Uterus (tissue), 3 donors: ENCODE measurements at regions not wholly inside any gene's neighbourhood (a gene's known extent, or its start where the extent isn't known, plus 50 kb on each side); places are given as distances from the start of the nearest gene placed in this dataset.

Experiments
- DNase-seq, 2 donors: peaks; one replicate each; pipeline ENCODE4 v3.0.0-alpha.2; 2019 to 2020
- H3K27ac ChIP-seq, 2 donors: fragments of 200-600 bp; sonication (generic); 1 replicate in 1 of 2; 2 replicates in 1 of 2; pipeline ENCODE4 v1.5.1; 2016 to 2018
- H3K27me3 ChIP-seq, 2 donors: fragments of 200-600 bp; sonication (generic); one replicate each; pipeline ENCODE4 v1.5.1; 2018 to 2019; ENCODE audit warnings: control low read depth in 1 of 2
- H3K36me3 ChIP-seq, 2 donors: fragments of 200-600 bp; sonication (generic); one replicate each; pipeline ENCODE4 v1.5.1; 2019; ENCODE audit warnings: control low read depth in 1 of 2
- H3K4me1 ChIP-seq, 2 donors: fragments of 200-600 bp; sonication (generic); one replicate each; pipeline ENCODE4 v1.5.1; 2018 to 2019; ENCODE audit warnings: control low read depth in 1 of 2
- H3K4me3 ChIP-seq, 2 donors: fragments of 200-600 bp; sonication (generic); 1 replicate in 1 of 2; 2 replicates in 1 of 2; pipeline ENCODE4 v1.5.1; 2018 to 2019; ENCODE audit warnings: mild to moderate bottlenecking in 1 of 2
- H3K9me3 ChIP-seq, 2 donors: fragments of 200-600 bp; sonication (generic); one replicate each; pipeline ENCODE4 v1.5.1; 2019; ENCODE audit warnings: control low read depth in 1 of 2
- CTCF ChIP-seq, 4 experiments: fragments of 200-600 bp in 2 of 4; fragments of 450-650 bp in 2 of 4; sonication (generic) in 2 of 4; IDR thresholded peaks; one replicate each; pipeline ENCODE4 v1.5.1; 2016 to 2019; ENCODE audit warnings: antibody characterized with exemption in 4 of 4, mild to moderate bottlenecking in 2 of 4, moderate library complexity in 1 of 4
- POLR2A ChIP-seq, 2 donors: fragments of 450-650 bp; IDR thresholded peaks; one replicate each; pipeline ENCODE4 v1.6.1; 2016; ENCODE audit warnings: antibody characterized with exemption in 2 of 2, mild to moderate bottlenecking in 1 of 2, moderate library complexity in 1 of 2
- intact Hi-C: fragments of 100-400 bp; cut with DNase I; formaldehyde crosslinking; loops from one replicate; pipeline ENCODE4 v1.15.1; 2023; ENCODE audit warnings: low total_unique reads
- donor health status: DM: yes; HTN: yes; CAD: no.

GRCh38 chr10:23514321-23514720 lies 75.4 kb downstream of the OTUD1 start:
- Histone ChIP-seq H3K36me3 (no peaks in the 10 kb centered on the region), H3K4me3 (no peak overlapping the region), H3K4me1 (no peaks in the 10 kb centered on the region), H3K27me3 (no peaks in the 10 kb centered on the region), H3K9me3 (no peaks in the 10 kb centered on the region), H3K27ac (no peak overlapping the region)
- no peak for TF ChIP-seq CTCF (IDR thresholded peaks at IDR 0.05)
- no peak for TF ChIP-seq POLR2A (IDR thresholded peaks at IDR 0.05)
- DNase-seq, result no peak
- intact Hi-C loops, result no loop called here

GRCh38 chr10:23516530-23516929 lies 77.7 kb downstream of the OTUD1 start:
- H3K4me3 ChIP-seq, result no peak overlapping the region
- H3K4me1 ChIP-seq, result no peaks in the 10 kb centered on the region
- H3K36me3 ChIP-seq, result no peaks in the 10 kb centered on the region
- H3K9me3 ChIP-seq, result no peaks in the 10 kb centered on the region
- TF ChIP-seq CTCF (IDR thresholded peaks at IDR 0.05) (peak in 2 of 4 experiments; percentile 26 to 37), POLR2A (IDR thresholded peaks at IDR 0.05) (no peak)
- no peak for DNase-seq
- H3K27ac ChIP-seq, result no peak overlapping the region
- no peaks in the 10 kb centered on the region for H3K27me3 ChIP-seq
- intact Hi-C loops, result no loop called here

GRCh38 chr10:23517155-23517554 lies 78.3 kb downstream of the OTUD1 start:
- no peak overlapping the region for H3K4me3 ChIP-seq
- H3K27me3 ChIP-seq, result no peaks in the 10 kb centered on the region
- no peak for TF ChIP-seq POLR2A (IDR thresholded peaks at IDR 0.05)
- no peaks in the 10 kb centered on the region for H3K4me1 ChIP-seq
- no peaks in the 10 kb centered on the region for H3K9me3 ChIP-seq
- no peak for DNase-seq
- intact Hi-C loops, result no loop called here
- H3K27ac ChIP-seq, result no peak overlapping the region
- no peaks in the 10 kb centered on the region for H3K36me3 ChIP-seq

GRCh38 chr10:23521735-23522134 lies 82.9 kb downstream of the OTUD1 start:
- no peak overlapping the region for H3K27ac ChIP-seq
- TF ChIP-seq CTCF (IDR thresholded peaks at IDR 0.05) (no peak), POLR2A (IDR thresholded peaks at IDR 0.05) (no peak)
- no peak for DNase-seq
- no peak overlapping the region for H3K4me3 ChIP-seq
- H3K27me3 ChIP-seq, result no peaks in the 10 kb centered on the region
- no peaks in the 10 kb centered on the region for H3K4me1 ChIP-seq
- intact Hi-C loops, result loop anchor here (10.0 kb wide), 1 partner anchor 207 kb away; no protein-coding TSS in a partner anchor
- H3K9me3 ChIP-seq, result no peaks in the 10 kb centered on the region
- no peaks in the 10 kb centered on the region for H3K36me3 ChIP-seq

GRCh38 chr10:23522345-23522744 lies 83.5 kb downstream of the OTUD1 start:
- Histone ChIP-seq H3K27me3 (no peaks in the 10 kb centered on the region), H3K4me1 (no peaks in the 10 kb centered on the region), H3K9me3 (no peaks in the 10 kb centered on the region), H3K4me3 (no peak overlapping the region), H3K27ac (no peak overlapping the region), H3K36me3 (no peaks in the 10 kb centered on the region)
- no peak for TF ChIP-seq POLR2A (IDR thresholded peaks at IDR 0.05)
- TF ChIP-seq CTCF (IDR thresholded peaks at IDR 0.05), result no peak
- no peak for DNase-seq
- intact Hi-C loops, result loop anchor here (10.0 kb wide), 1 partner anchor 208 kb away; no protein-coding TSS in a partner anchor

GRCh38 chr10:23523251-23523650 lies 84.4 kb downstream of the OTUD1 start:
- no peak for DNase-seq
- no peaks in the 10 kb centered on the region for H3K4me1 ChIP-seq
- H3K27ac ChIP-seq, result no peak overlapping the region
- intact Hi-C loops, result loop anchor here (10.0 kb wide), 1 partner anchor 208 kb away; no protein-coding TSS in a partner anchor
- TF ChIP-seq CTCF (IDR thresholded peaks at IDR 0.05), result no peak
- TF ChIP-seq POLR2A (IDR thresholded peaks at IDR 0.05), result no peak
- H3K27me3 ChIP-seq, result no peaks in the 10 kb centered on the region
- H3K36me3 ChIP-seq, result no peaks in the 10 kb centered on the region
- H3K9me3 ChIP-seq, result no peaks in the 10 kb centered on the region
- no peak overlapping the region for H3K4me3 ChIP-seq
